Esophagus squamous epithelium (tissue), 5 donors: ENCODE measurements at regions not wholly inside any gene's neighbourhood (a gene's known extent, or its start where the extent isn't known, plus 50 kb on each side); places are given as distances from the start of the nearest gene placed in this dataset.

ENCODE experiments used
- DNase-seq: peaks from one replicate; lab custom pipeline; 2025; lab: John Stamatoyannopoulos, UW
- H3K27ac ChIP-seq, 4 donors: fragments of 200-600 bp; sonication (generic); one replicate each; pipeline ENCODE4 v1.5.1; 2016 to 2019; ENCODE audit warnings: mild to moderate bottlenecking in 1 of 4
- H3K27me3 ChIP-seq, 4 donors: fragments of 200-600 bp; sonication (generic); 1 replicate in 3 of 4; 2 replicates in 1 of 4; pipeline versions ENCODE4 v1.5.1 to v1.6.0; 2017 to 2021; ENCODE audit warnings: antibody characterized with exemption in 1 of 4
- H3K36me3 ChIP-seq, 3 donors: fragments of 200-600 bp; sonication (generic); one replicate each; pipeline ENCODE4 v1.5.1; 2016 to 2019
- H3K4me1 ChIP-seq, 3 donors: fragments of 200-600 bp; sonication (generic); one replicate each; pipeline ENCODE4 v1.5.1; 2017 to 2019
- H3K4me3 ChIP-seq, 4 donors: fragments of 200-600 bp; sonication (generic); 1 replicate in 3 of 4; 2 replicates in 1 of 4; pipeline ENCODE4 v1.5.1; 2016 to 2019; ENCODE audit warnings: mild to moderate bottlenecking in 2 of 4, moderate library complexity in 1 of 4
- H3K9me3 ChIP-seq, 3 donors: fragments of 200-600 bp; sonication (generic); one replicate each; pipeline ENCODE4 v1.5.1; 2016 to 2019
- CTCF ChIP-seq, 6 experiments: fragments of 450-650 bp in 4 of 6; fragments of 200-600 bp in 2 of 6; sonication (generic) in 2 of 6; IDR thresholded peaks; one replicate each; pipeline ENCODE4 v1.5.1; 2016 to 2019; ENCODE audit warnings: antibody characterized with exemption in 6 of 6, mild to moderate bottlenecking in 4 of 6, moderate library complexity in 4 of 6
- POLR2A ChIP-seq, 4 donors: fragments of 450-650 bp; IDR thresholded peaks; one replicate each; pipeline ENCODE4 v1.6.1; 2017; ENCODE audit warnings: antibody characterized with exemption in 4 of 4, mild to moderate bottlenecking in 4 of 4, moderate library complexity in 3 of 4
- WGBS, 2 donors: methylation state at CpG; one replicate each; pipeline ENCODE4 v1.1.5; 2018; 5-methylcytosine and 5-hydroxymethylcytosine counted together
- intact Hi-C: fragments of 100-400 bp; cut with DNase I; formaldehyde crosslinking; loops from one replicate; pipeline ENCODE4 v1.15.0; 2022
- small RNA-seq, 4 donors: library from RNA; depleted of rRNA; stranded (forward); fragments of <200 nt; gene quantifications; one replicate each; pipeline ENCODE3, GENCODE V24; 2016
- donor health status: DM: yes; HTN: yes; CAD: no.

- Histone ChIP-seq H3K4me3 (no peak overlapping the region), H3K9me3 (no peaks in the 10 kb centered on the region), H3K4me1 (no peaks in the 10 kb centered on the region), H3K27ac (no peak overlapping the region), H3K27me3 (no peaks in the 10 kb centered on the region), H3K36me3 (no peaks in the 10 kb centered on the region)
- TF ChIP-seq POLR2A (IDR thresholded peaks at IDR 0.05) (no peak), CTCF (IDR thresholded peaks at IDR 0.05) (no peak)
- intact Hi-C loops, result no loop called here
- DNase-seq, result no peak
These were observed 270.2 kb downstream of the ALG10B start for GRCh38 chr12:38586789-38587188.

GRCh38 chr12:38587594-38587993 is 271.0 kb downstream of the ALG10B start:
- intact Hi-C loops, result no loop called here
- no peaks in the 10 kb centered on the region for H3K9me3 ChIP-seq
- no peak overlapping the region for H3K4me3 ChIP-seq
- H3K27me3 ChIP-seq, result no peaks in the 10 kb centered on the region
- TF ChIP-seq POLR2A (IDR thresholded peaks at IDR 0.05), result no peak
- TF ChIP-seq CTCF (IDR thresholded peaks at IDR 0.05), result no peak
- DNase-seq, result no peak
- no peak overlapping the region for H3K27ac ChIP-seq
- H3K4me1 ChIP-seq, result no peaks in the 10 kb centered on the region
- WGBS, 2 donors, result 25 to 41% methylated on average over 1 of the region's 1 CpG
- no peaks in the 10 kb centered on the region for H3K36me3 ChIP-seq

GRCh38 chr12:38588624-38589305 is 272.2 kb downstream of the ALG10B start:
- intact Hi-C loops, result no loop called here
- Histone ChIP-seq H3K9me3 (no peaks in the 10 kb centered on the region), H3K27me3 (no peaks in the 10 kb centered on the region), H3K4me1 (no peaks in the 10 kb centered on the region), H3K27ac (no peak overlapping the region), H3K4me3 (no peak overlapping the region), H3K36me3 (no peaks in the 10 kb centered on the region)
- DNase-seq, result no peak
- no peak for TF ChIP-seq POLR2A (IDR thresholded peaks at IDR 0.05)
- TF ChIP-seq CTCF (IDR thresholded peaks at IDR 0.05), result no peak
- 48 to 52% methylated on average over 4 of the region's 4 CpGs for WGBS, 2 donors

GRCh38 chr12:38589306-38589632 is 272.7 kb downstream of the ALG10B start:
- Histone ChIP-seq H3K9me3 (no peaks in the 10 kb centered on the region), H3K27ac (no peak overlapping the region), H3K4me1 (no peaks in the 10 kb centered on the region), H3K36me3 (no peaks in the 10 kb centered on the region), H3K4me3 (no peak overlapping the region), H3K27me3 (no peaks in the 10 kb centered on the region)
- DNase-seq, result no peak
- 42 to 47% methylated on average over 4 of the region's 4 CpGs for WGBS, 2 donors
- intact Hi-C loops, result no loop called here
- TF ChIP-seq POLR2A (IDR thresholded peaks at IDR 0.05) (no peak), CTCF (IDR thresholded peaks at IDR 0.05) (no peak)

- Histone ChIP-seq H3K36me3 (no peaks in the 10 kb centered on the region), H3K4me1 (no peaks in the 10 kb centered on the region), H3K9me3 (no peaks in the 10 kb centered on the region), H3K27me3 (no peaks in the 10 kb centered on the region), H3K4me3 (no peak overlapping the region), H3K27ac (no peak overlapping the region)
- DNase-seq, result no peak
- intact Hi-C loops, result no loop called here
- TF ChIP-seq POLR2A (IDR thresholded peaks at IDR 0.05) (no peak), CTCF (IDR thresholded peaks at IDR 0.05) (no peak)
These were observed 285.4 kb downstream of the ALG10B start for GRCh38 chr12:38601949-38602348.

Small RNA genes lying in the stretch of these regions (small RNA-seq; reads per million reads assigned to genes)
- 0 reads per million in 4 donors for gene AC087897.1
